8988T (cell line): ENCODE measurements at regions not wholly inside any gene's neighbourhood (a gene's known extent, or its start where the extent isn't known, plus 50 kb on each side); places are given as distances from the start of the nearest gene placed in this dataset.

Source experiments
- DNase-seq: peaks from one replicate; pipeline ENCODE4 v3.0.0; 2011

DNA sequence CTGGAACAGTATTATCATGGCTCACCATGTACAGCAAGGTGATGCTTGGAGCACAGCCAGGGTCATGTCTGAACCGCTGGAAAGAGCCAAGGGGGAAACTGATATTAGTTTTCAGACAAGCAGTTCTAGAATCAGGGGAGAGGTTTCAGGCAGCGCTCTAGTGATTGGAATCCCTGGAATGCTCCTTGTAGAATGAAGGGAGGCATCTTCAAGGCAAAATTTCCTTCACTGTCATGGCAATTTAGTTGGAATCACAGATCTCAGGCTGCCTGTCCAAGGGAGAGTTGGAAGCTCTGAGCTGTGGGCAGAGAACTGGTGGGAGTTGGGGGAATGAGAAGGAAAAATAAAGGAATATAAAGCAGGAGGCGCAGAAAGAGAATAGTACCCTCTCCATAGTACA is 737.1 kb downstream of the PTPRU start:
- no peak for DNase-seq

DNA sequence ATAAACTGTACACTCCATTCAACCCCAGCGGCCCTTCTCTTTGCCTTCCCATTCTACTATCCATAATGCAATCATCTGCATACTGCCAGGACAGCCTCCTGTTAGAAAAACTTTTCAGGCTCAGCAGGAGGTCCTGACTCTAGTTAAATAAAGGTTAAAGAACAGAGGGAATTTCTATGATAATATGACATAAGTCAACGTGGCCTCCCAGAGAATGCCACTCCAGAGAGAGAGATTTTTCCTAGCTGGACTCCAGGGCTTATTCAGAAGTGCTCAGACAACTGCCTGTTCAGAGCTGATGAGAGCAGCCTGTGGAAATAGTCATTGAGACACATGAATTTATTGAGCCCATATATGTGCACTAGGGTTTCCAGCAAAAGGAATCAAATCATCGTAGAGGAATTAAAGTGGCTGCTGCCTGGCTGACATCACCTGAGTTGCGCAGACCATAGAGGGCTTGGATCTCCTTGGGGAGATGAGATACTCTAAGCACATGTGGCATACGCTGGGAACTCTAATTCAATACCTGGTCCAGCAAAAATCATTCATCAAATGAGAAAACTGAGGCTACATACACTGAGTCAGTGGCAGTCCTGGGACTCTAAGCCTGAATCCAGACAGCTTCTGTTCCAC is 736.2 kb downstream of the PTPRU start:
- DNase-seq = no peak

DNA sequence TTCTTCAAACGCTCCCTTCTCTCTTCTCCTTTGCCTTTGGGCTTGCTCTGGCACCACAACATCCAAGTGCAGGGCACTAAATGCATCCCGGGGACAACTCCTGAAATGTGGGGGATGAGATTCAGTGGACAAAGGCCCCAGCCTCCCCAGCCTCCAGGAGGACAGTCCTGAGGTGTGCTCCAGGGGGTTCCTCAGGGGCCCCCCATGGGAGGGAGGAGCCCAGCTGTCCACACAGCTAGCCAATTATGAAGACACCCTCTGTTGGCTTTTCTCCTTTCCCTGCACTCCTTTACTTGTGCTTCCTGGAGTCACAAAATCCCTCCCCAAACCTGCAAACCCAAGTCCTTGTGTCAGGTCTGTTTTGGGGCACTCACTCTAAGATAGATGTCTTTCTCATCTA is 735.4 kb downstream of the PTPRU start:
- no peak for DNase-seq

DNA sequence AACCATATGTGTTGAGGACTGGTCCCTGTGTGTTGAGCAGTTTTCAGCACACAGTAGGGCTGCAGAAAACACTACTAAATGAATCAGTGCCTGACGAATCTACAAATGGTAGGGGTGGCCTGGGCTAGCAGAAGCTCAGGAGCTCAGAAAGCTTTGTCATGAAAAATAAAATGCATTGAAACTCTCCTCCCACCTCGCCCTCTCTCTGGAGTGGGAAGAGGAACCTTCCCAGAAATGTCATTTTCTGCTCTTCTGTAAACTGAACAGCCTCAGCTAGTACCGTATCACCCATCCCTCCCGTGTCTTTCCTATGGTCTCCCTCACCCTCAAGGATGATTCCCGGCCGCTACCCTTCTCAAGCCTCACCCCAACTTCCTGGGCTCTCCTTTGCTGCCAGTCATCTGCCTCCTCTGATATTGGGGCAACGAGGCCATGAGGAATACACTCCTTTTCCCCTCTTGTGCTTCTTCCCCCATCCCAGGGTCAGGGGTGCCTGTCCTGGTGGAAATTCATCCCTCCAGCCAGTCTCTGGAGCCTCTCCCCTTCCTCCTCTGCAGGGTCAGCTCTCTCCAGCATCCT is 734.5 kb downstream of the PTPRU start:
- no peak for DNase-seq

DNA sequence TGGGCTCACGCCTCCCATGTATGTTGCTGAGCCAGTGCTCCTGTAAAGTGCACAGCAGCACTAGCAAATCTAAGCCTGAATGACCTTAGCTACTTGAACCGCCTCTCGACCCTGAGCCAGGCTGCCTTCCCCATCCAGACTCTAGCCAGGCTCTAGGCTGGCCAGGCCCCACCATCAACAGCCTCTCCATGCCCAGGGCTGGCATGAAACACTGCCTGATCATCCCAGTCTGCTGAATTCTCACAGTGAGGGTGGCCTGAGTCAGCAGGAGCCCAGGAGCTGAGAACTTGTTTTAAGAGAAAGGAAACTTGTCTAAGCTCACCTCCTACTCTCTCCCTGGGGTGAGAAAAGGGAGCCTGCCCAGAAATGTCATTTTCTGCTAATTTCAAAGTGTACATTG is 733.3 kb downstream of the PTPRU start:
- DNase-seq = no peak

DNA sequence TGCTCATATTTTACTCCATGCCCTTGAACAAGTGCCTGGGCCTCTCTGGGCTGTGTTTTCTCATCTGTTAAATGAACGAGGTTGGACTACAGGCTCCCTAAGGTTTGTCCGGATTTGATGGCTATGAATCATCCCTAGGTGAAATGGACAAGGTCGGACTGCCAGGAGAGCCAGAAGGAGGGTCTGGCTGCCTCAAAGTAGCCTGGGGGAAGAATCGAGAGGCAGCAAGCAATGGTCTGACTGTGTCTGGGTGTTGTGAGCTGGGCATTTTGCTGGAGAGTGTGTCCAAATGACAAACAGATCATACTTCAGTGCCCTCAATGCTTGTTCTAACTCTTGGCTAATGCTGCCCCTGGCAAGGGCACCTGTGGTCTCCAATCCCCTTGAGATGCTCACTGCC is 730.9 kb downstream of the PTPRU start:
- DNase-seq = no peak

DNA sequence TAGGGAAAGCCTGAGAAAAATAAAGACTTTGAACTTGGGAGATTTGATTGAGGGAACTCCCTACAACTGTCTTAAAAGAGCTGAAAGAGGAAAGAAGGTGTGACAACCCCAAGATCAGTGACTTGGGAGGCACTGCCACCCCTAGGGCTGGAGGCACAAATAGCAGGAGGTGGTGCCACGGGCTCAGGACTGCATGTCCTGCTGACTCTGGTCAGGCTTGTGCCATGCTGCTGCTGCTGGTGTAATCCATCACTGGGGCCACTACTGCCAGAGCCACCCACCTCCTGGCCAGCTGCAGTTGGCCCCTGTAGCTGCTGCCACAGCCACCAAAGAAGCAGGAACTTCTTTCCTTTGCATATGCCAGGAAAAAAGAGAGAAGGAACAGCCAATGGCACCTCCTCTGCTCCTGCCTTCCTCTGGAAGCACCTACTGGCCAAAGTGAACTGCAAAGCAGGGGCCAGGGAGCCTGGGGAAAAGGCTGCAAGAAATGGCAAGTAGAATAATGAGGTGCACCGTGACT is 730.3 kb downstream of the PTPRU start:
- no peak for DNase-seq

DNA sequence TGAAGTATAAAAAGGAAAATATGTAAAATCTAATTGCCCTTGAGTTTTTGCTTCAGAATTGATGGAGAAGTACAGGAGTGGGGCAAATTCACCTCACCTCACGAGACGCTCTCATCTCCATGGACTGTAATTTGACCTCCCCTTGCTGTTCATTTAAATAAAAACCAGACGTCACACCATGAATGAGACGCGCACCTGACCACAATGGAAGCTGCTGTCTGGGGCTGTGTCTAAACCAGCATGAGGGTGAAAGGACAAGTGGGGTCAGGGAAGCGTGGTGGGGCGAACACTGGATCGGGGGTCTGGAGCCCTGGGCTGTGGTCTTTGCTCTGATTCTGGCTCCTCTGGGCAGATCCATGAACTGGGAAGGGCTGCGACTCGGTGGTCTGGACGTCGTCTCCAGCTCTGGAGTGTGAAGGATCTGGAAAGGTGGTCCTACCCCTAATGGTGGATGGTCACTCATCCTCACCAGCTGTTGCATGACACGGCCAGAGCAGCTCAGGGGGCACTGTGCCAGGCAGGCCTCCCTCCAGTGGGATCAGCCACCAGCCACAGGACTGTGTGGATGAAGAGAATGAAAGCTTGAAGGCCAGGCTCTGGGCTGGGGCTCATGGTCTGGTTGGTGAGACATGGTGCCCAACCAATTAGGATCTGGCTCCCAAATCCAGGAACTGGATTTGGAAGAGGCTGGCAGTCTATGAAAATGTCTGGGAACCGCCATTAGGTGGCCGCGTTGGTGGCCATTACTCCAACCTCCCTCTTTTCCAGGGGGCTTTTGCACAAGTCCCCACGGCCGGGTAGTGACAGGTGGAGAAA is 728.6 kb downstream of the PTPRU start:
- no peak for DNase-seq

DNA sequence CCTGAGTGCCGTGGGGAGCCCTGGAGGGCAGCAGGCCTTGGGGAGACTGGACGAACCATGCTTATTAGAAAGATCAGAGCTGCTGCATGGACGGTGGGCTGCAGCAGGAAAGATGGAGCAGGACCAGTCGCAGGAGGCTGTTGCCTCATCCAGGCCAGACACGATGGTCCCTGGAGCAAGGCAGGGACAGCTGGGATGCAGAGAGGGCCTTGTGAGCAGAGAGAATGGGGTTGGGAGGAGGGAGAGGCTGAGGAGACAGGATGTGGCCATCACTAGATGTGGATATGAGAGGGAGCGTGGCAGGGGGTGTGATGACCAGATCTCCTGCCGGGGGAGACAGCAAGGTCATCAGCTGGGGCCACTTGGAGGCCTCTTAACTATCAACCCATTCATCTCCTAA is 727.6 kb downstream of the PTPRU start:
- DNase-seq = no peak

DNA sequence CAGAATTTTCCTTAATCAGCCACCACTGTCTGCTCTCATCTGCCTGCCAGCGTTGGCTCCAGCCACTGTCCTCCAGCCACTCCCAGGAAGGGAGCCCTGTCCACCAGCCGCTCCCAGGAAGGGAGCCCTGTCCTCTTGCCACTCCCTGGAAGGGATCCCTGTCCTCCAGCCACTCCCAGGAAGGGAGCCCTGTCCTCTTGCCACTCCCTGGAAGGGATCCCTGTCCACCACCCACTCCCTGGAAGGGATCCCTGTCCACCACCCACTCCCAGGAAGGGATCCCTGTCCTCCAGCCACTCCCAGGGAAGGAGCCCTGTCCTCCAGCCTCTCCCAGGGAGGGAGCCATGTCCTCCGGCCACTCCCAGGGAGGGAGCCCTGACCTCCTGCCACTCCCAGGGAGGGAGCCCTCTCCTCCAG is 726.5 kb downstream of the PTPRU start:
- no peak for DNase-seq

DNA sequence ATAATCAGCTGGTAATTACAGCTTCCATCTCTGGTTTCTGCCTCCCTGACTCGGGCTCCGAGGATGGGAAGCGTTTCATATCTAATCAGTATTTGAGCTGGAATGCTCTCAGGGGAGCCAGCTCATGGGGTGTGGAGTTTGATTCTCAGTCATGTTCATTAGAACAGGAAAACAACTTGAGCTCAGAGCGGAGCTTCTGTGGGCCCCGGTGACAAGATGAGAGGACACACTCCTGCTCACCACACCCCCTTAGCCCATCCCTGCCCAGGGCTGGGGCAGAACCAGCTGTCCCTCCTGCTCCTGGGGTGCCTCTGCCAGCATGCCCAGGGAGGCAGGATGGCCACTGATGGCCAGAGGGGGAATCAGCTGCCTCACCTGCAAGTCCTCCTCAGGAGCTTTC is 726.0 kb downstream of the PTPRU start:
- no peak for DNase-seq

DNA sequence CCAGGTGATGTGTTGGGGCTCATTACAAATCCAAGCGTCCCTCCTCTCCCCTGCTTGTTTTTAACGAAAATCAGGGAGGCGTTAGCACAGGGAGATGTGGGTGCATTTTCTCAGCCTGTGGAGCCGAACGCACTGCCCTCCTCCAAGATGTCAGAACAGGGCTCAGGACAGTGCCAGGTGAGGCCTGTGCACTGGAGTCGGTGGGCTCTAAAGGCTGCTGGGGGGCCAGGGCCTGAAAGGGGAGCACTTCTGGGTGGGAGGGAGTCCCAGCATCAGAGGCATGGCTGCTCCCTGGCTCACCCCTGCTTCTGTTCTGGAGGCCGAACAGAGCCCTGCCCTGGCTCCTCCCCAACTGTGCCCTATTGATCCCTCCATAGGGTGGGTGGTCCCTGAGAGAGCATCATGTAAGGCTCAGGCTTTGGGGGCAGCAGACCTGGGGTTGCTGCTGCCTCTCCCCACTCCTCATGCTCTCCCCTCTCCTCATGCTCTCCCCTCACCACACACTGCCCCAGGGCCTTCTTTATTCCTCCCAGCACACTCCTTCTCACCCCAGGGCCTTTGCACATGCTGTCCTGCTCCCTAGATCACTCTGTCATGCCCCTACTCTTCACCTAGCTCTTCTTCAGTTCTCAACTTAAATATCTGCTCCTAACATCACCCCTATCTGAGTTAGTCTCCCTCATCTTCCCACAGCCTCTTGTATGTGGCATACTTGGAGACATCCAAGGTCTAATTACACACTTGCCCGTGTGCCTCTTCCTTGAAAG is 725.2 kb downstream of the PTPRU start:
- no peak for DNase-seq

DNA sequence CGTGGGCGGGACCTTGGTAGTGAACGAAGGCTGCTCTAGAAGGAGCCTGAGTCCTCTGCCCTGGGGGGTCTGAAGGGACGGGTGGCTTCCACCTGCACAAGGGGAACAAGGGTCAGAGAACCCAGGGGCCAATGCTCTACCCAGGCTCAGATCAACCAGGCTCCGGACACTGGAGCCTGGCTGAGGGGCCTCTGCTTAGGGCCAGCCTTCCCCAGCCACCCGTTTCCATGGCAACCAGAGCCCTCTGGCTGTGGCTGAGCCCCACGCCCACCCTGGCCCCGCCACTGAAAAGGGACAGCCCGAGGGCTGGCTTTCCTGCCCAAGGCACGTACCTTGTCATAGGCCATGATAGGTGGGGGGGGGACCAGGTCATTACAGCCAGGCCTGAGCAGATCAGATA is 724.6 kb downstream of the PTPRU start:
- no peak for DNase-seq

DNA sequence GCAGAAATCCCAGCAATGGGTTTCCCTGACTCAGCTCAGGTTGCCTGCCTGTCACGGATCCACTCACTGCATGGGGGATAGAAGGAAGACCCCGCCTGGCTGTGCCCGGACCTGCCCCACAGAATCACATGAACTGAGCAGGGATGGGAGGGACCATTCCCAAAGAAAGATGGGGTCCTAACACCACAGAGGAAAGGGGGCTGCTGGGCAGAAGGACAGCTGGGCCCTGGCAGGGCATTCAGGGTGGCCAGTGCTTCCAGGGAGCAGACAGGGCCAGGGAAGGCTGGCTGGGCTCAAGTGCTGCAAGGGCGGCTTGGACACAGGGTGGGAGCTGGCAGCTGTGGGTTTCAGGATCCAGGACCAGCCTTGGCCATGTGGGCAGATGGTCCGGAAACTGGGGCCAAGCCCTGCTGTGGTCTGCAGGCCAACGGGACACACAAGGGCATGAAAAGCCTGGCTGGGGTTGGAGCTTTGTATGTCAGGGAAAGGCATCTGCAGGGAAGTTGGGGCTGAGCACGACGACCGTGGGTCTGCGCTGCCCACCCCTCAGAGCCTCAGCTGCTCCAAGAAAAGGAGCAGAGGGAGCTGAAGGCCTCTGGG is 723.9 kb downstream of the PTPRU start:
- no peak for DNase-seq

DNA sequence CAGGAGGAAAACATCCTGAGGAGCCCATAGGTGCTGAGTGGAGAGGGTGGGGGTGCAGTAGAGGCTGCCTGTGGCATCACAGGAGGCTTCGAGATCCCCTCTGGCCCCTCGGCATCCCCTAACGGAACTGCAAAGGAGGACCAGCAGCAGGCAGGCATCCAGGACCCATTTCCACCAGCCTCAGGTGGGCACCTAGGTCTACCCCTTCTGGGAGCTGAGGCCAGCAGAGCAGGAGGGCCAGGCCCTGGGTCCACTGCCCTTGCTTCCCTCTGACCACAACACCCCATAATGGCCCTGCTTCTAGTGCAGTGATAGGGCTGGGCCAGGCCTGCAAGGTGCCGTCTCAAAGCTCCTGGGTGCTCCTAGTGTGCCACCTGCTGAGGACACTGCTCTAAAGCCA is 723.0 kb downstream of the PTPRU start:
- DNase-seq = no peak

DNA sequence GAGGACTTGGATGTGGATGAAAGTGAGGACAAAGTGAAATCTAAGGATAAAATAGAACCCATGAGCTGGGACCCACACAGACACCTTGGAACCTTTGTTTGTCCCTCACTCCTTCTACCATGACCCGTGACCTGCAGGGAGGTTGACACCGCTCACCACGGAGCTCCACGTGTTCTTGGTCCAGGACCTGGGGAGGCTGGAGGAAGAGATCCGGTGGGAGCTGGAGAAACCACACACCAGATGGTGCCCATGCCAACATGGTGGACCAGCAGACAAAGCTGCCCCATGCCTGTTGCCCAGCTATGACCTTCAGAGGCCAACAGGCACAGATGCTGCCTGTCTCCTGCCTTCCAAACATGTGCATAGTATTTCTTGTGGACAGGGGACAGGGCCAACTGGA is 721.9 kb downstream of the PTPRU start:
- no peak for DNase-seq

DNA sequence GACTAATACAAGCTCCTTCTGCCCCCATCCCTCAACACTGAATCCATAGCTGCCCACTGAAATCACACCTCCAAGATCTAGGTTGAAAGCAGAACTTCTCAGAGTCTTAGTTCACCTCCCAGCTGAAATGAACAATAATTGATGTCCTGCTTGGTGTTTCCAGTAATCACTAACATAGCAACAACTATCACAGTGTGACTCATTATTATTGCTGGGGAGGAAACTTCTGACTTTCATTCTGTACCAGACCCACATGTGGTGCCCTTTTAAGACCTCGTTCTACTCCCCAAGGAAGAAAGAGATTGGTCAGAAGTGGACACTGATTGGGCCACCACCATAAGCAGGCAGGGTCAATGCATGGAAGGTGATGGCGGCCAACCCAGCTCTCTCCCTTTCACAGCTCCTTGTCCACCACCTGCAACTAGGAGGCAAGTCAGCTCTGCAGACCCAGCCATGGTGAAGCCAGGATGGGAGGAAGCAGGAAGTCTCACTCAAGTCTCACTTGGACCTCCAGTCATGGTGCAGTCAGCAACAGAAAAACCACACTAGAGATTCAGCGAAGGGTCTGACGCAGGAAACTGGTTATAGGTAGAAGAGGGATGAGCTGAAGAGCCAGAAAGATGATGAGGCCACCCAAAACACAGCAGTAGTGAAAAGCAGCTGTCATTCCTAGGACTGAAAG is 720.2 kb downstream of the PTPRU start:
- DNase-seq = no peak

DNA sequence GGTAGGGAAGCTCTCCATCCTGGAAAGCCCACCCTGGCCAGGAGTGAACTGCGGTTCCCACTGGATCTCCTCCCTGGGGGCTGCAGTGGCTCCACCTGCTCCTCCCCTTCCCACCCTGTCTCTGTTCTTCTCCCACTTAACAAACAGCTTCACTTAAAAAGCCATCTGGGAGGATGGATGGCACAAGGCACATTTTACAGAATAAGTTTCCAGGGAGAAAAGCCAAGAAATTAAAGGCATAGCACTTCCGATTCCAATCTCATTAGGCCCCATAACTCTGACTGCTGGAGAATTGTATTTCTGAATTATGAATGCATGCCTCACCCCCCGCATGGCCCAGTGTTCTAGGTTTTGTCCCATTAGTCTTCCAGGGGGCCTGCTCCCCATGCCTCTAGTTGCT is 718.3 kb downstream of the PTPRU start:
- no peak for DNase-seq

DNA sequence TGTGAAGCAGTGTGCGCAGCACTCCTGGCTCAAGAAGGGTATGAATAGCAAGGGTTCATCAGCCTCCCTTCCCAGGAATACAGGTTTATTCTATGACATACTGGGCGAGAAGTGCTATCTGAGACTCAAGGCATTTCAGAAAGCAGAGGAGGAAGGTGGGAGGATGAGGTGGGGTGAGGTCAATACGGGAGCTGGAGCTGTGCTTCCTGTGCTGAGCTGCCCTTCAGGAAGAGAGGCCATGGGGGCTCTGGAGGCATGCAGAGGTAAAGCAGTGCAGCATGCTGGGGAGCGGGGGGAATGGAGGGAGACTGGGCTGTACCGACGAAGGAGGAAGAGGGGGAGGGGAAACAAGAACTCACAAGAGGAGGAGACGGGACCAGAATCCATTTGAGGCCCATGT is 717.6 kb downstream of the PTPRU start:
- DNase-seq = no peak

DNA sequence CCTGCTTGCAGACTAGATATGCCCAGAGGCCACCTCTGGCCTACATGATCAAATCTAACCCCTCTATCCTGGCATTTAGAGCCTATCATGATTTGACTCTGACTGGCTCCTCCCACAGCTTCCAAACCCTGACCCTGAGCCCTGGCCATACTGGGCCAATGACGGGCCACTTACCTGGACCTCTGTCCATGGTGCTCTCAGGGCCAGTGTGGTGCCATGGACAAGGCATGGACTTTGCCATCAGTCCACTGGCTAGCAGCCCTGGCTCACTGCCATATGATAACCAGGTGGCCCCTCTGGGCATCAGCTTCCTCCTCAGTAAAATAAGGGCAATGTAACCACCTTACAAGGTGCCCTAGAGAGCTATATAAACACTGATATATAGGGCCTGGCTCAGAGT is 713.4 kb downstream of the PTPRU start:
- no peak for DNase-seq

DNA sequence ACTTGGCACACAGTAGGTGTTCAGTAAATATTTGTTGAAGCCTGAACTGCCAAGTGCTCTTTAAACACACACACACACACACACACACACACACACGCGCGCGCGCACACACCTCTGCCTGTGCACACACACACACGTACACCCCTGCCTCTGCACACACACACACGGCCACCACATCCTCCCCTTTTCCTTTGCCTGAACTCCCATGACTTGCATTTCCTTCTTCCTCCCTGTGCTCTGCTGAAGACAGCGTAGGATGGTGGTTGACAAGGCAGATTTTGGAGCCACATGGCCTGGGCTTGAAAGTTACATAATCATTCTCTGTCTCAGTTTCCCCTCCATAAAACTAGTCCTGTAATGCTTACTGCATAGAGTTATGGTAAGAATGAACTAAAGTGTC is 712.3 kb downstream of the PTPRU start:
- no peak for DNase-seq

DNA sequence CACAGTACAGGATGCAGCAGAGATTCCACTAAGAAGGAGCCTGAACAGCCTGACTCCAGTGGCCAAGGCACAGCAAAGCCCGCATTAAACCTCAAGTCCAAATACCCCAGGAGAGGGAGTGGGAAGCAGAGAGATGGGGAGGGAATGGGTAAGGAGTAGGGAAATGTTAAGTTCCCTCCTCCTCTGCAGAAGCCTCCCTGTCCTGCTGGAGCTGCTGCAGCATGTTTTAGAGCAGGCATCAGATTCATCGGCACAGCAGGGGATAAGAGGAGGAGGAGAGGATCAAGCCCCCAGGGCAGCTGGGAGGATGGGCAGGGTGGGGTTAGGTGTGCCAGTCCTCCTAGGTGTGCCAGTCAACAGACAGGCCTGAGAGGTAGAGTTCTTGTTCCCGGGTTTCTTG is 709.7 kb downstream of the PTPRU start:
- DNase-seq = no peak
